GM13976 (cell line): ENCODE measurements at regions not wholly inside any gene's neighbourhood (a gene's known extent, or its start where the extent isn't known, plus 50 kb on each side); places are given as distances from the start of the nearest gene placed in this dataset.

Experiments
- DNase-seq: peaks from one replicate; pipeline ENCODE4 v3.0.0; 2012; ENCODE audit warnings: low spot score
- in situ Hi-C: fragments of 300-500 bp; cut with MboI; formaldehyde crosslinking; loops from one replicate; pipeline ENCODE4 v1.12.0; 2022; ENCODE audit warnings: low sequenced_read_pairs, mixed read lengths, inconsistent platforms; ENCODE audit not compliant: unreplicated experiment
- TF ChIP-seq, protein P1 (sequence below): IDR thresholded peaks from 2 replicates; pipeline ENCODE4 v1.5.1; 2012; ENCODE audit warnings: borderline replicate concordance, mild to moderate bottlenecking; ENCODE audit not compliant: insufficient read depth; ENCODE audit errors: extremely low read depth, missing control alignments, control extremely low read depth

DNA sequence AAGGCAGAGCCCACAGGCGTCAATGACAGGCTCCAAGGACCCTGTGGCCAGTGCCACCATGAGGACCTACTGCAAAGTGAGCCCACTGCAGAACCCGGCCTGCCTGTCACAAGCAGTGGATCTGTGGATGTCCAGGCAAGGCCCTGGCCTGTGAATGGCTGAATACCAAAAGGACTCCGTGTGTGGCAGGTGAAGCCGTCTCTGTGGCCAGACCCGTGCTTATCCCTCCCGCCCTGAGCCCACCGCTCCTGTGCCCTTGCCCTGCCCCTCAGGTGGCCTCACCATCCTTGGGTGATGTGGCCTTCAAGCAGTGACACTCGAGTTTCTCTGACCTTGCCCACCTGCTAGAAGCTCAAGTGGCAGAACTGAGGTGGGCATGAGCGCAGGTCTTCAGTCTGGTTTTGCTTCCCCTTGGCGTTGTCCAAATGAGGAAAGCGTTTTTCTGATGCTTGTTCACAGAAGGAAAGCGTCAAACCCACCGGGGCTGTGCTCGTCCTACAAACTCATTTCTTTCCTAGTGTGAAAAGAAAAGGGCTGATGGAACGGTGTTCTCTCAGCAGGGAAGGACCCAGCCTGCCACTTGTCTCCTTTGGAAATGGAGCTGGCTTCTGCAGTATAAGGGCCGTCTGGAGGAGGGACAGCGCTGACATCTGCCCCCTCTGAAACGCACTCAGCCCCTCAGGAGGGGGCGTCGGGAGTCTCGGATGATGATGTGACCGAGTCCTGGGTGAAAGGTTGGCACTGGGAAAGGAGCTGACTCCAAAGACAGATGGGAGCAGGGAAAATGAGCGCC is 377.7 kb upstream of the IRX4 start:
- in situ Hi-C loops: no loop called here
- TF ChIP-seq, protein P1, sequence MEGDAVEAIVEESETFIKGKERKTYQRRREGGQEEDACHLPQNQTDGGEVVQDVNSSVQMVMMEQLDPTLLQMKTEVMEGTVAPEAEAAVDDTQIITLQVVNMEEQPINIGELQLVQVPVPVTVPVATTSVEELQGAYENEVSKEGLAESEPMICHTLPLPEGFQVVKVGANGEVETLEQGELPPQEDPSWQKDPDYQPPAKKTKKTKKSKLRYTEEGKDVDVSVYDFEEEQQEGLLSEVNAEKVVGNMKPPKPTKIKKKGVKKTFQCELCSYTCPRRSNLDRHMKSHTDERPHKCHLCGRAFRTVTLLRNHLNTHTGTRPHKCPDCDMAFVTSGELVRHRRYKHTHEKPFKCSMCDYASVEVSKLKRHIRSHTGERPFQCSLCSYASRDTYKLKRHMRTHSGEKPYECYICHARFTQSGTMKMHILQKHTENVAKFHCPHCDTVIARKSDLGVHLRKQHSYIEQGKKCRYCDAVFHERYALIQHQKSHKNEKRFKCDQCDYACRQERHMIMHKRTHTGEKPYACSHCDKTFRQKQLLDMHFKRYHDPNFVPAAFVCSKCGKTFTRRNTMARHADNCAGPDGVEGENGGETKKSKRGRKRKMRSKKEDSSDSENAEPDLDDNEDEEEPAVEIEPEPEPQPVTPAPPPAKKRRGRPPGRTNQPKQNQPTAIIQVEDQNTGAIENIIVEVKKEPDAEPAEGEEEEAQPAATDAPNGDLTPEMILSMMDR: no peak
- DNase-seq: no peak

DNA sequence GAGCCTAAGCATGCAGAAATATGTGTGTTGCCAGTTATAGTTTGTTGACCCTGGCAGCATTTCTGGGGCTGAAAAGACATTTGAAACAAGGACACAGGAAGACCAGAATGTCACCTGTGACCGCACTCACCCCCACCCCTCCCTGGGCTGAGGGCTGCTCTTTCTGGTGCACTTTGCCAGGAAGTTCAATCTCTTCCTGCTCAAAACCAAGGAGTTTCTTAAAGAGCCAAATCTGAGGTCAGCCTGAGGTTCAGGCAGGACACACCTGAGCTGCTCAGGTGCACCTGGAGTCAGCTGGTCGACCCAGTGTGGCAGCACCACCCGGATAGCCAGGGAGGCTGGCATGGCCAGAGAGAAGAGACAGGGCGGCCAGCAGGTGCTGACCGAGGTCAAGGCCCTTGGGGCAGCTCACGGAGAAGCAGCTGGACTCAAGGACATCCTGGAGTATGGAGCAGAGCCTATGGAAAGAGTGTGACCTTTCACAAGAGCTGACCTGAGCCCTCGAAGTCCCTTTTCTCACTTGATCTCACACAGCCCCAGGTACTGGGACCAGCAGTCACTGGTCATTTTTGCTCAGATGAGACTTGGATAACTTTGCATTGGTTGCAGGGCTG is 376.9 kb upstream of the IRX4 start:
- no peak for DNase-seq
- in situ Hi-C loops: no loop called here
- TF ChIP-seq, protein P1: no peak

DNA sequence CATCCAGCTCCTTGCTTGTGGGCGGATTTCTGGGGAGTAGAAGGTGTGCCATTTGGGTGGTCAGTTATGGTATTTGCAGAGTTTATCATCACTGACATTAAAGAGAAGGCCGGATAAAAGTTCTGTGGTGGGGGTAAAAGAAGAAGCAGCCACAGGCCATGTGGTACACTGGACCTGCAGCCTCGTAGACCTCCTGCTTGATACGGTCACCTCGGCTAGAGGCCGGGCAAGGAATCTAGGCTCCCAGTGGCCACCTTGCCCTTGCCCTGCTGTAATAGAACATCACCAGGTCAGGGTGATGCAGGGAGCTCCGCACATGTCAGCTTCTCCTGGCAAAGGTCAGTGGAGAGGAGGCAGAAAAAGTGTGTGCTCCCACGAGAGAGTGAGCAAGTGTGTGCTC is 376.1 kb upstream of the IRX4 start:
- DNase-seq: no peak
- in situ Hi-C loops: no loop called here
- TF ChIP-seq, protein P1: no peak

DNA sequence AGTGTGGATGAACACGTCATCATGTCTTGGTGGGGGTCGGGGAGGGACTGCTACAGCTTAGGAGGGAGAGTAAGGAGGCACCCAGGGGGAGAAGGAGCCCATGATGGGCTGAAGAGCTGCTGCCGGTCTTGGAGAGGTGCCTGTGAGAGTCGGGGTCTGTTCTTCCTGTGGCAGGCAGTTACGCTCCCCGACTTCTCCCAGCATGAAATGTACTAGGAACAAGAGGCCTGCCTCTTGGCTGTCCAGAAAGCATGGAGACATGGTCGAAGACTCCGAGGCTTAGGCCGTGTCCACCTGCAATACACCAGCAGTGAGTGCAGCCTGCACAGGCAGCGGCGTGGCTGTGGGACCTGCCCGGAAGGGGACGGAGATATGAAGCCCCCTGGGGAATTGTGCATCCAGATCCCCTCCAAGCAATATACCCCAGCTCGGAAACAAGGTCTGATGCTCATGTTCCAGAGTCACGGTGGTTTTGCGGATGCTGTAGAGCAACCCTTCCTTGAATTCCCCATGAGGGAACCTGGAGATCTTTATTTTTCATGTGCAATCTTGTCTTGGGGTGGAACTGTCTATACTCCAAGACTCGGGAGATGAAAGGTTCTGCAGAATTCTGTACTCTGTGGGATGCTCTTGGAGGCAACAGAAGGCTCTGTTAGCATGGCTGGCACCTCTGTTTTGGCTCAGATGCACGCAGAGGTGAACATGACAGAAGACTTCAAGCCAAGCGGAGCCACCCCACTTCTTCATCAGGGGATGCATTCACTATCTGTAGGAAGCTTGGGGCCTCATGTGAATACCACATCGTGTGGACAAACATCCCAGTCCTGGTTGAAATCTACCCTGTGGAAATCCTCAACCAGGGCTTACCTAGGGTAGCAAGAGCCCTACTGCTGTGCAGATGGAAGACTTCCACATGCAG is 374.9 kb upstream of the IRX4 start:
- in situ Hi-C loops: no loop called here
- TF ChIP-seq, protein P1: no peak
- DNase-seq: no peak

DNA sequence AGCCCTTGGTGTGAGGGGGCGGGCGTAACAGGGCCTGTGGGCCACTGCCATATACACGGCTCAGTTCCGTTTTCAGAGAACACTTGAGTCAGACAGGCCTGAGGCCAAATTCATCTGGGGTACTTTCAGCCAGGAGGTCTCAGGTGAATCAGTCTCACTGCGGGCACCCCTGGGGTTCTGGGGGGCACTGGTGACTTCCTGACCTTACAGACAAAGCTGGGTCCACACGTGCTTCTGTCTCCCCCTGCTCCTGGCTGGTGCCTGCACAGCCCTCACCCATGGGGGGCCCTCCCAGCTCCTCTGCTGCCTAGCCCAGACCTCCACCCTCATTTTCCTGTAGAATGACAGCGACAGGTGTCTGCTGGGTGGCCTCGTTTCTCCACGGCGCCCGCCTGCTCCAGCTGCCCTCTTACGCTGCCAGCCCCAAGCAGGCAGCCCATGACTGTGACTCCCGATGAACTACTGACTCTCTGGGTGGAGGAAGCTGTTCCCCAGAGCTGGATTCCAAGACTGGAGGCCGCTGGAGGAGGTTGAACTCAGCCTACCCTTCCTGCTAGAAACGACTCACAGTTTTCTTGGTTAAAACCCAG is 374.1 kb upstream of the IRX4 start:
- in situ Hi-C loops: no loop called here
- DNase-seq: no peak
- TF ChIP-seq, protein P1: no peak

DNA sequence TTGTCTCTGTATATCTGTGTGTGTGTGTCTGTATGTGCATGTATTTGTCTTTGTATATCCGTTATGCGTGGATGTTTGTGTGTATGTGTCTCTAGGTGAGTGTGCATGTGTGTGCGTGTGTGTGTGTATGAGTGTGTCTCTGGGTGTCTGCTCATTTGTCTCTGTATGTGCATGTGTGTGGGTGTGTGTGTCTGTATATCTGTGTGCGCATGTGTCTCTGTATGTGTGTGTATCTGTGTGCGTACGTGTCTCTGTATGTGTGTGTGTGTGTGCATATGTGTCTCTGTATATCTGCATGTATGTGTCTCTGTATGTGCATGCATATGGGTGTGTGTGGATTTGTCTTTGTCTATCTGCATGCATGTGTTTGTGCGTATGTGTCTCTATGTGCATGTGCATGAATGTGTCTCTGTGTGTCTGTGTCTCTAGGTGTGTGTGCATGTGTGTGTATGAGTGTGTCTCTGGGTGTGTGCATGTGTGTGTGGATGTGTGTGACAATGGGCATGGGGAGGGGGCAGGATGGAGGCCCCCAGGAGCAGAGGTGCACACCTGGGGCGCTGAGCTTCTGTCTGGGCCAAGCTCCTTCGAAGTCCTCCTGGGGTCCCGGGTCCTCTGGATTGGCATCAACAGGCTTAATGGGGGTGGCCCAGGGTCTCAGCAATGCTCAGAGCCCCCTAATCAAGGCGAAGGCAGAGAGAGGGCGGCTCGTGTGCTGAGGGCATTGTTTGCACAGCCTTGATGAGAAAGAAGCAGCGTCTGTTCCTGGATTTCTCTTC is 373.4 kb upstream of the IRX4 start:
- TF ChIP-seq, protein P1: no peak
- in situ Hi-C loops: no loop called here
- DNase-seq: no peak
